Upper lobe of right lung (tissue), 1 donor: ENCODE measurements at regions not wholly inside any gene's neighbourhood (a gene's known extent, or its start where the extent isn't known, plus 50 kb on each side); places are given as distances from the start of the nearest gene placed in this dataset.

Source experiments
- ATAC-seq: fragments of 200-7000 bp; cut with Tn5 transposase; one replicate; pipeline ENCODE4 v1.9.1; 2020; ENCODE audit warnings: mild to moderate bottlenecking, moderate library complexity
- DNase-seq: peaks from one replicate; pipeline ENCODE4 v3.0.0-alpha.2; 2020
- H3K27ac ChIP-seq: fragments of 200-600 bp; one replicate; pipeline ENCODE4 v1.8.0; 2022
- H3K27me3 ChIP-seq: fragments of 200-600 bp; one replicate; pipeline ENCODE4 v1.8.0; 2022; ENCODE audit warnings: mild to moderate bottlenecking
- H3K36me3 ChIP-seq: fragments of 200-600 bp; one replicate; pipeline ENCODE4 v1.8.0; 2022
- H3K4me1 ChIP-seq: fragments of 200-600 bp; one replicate; pipeline ENCODE4 v1.8.0; 2022
- H3K4me3 ChIP-seq: fragments of 200-600 bp; one replicate; pipeline ENCODE4 v1.8.0; 2022; ENCODE audit warnings: mild to moderate bottlenecking
- H3K9me3 ChIP-seq: fragments of 200-600 bp; one replicate; pipeline ENCODE4 v1.8.0; 2022
- intact Hi-C: fragments of 100-400 bp; cut with DNase I; formaldehyde crosslinking; loops from one replicate; pipeline ENCODE4 v1.11.0; 2022
- TF ChIP-seq, protein P1 (sequence below): fragments of 200-600 bp; IDR thresholded peaks from one replicate; pipeline ENCODE4 v1.8.0; 2022; ENCODE audit warnings: antibody characterized with exemption
- donor health status: DM: no; HTN: yes; CAD: no; lungs with severe emphysema.

DNA sequence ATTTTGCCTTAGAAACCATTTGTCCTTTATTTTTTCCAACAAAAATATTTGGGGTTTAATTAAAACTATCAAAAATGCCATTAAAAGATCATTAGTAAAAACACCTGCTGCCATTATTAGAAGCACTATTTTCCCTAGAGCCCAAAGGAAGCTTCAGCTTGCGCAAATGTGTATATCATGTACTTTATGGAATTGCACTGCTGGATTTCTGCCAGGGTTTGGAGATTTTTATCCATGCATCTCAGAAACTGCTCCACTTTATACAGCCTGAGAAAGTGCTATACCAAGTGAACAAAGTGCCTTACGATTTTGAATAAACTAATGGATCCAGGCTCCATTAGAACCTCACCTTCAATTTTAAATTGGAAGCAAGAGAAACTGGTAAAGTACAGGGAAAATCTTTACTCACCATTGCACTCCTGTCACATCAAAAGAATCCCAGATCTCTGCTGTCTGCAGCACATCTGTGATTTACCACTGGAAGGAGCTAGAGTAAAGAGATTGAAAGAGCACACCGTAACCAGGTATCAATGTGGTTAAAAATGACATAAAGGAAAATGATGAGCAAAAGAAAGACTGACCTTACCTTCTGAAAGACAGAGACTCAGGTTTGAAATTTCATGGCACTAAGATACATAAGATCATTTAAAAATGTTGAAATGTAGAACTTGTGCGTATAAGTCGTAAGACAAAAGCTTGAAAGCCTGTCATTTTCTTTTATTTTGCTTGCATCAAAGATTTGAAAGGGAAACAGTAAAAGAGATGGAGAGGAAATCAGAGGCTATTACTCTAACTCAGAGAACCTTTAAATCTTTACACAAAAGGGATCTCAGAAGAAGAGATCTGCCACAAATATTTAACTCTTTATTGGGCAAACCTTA, 678.1 kb upstream of the GOT2 start:
- no peak overlapping the region for H3K4me3 ChIP-seq
- no peak overlapping the region for H3K27ac ChIP-seq
- TF ChIP-seq, protein P1, sequence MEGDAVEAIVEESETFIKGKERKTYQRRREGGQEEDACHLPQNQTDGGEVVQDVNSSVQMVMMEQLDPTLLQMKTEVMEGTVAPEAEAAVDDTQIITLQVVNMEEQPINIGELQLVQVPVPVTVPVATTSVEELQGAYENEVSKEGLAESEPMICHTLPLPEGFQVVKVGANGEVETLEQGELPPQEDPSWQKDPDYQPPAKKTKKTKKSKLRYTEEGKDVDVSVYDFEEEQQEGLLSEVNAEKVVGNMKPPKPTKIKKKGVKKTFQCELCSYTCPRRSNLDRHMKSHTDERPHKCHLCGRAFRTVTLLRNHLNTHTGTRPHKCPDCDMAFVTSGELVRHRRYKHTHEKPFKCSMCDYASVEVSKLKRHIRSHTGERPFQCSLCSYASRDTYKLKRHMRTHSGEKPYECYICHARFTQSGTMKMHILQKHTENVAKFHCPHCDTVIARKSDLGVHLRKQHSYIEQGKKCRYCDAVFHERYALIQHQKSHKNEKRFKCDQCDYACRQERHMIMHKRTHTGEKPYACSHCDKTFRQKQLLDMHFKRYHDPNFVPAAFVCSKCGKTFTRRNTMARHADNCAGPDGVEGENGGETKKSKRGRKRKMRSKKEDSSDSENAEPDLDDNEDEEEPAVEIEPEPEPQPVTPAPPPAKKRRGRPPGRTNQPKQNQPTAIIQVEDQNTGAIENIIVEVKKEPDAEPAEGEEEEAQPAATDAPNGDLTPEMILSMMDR: peak; percentile 23
- no peaks in the 10 kb centered on the region for H3K36me3 ChIP-seq
- intact Hi-C loops: no loop called here
- no peak for DNase-seq
- no peaks in the 10 kb centered on the region for H3K27me3 ChIP-seq
- no peak for ATAC-seq
- H3K9me3 ChIP-seq: no peaks in the 10 kb centered on the region
- no peaks in the 10 kb centered on the region for H3K4me1 ChIP-seq

DNA sequence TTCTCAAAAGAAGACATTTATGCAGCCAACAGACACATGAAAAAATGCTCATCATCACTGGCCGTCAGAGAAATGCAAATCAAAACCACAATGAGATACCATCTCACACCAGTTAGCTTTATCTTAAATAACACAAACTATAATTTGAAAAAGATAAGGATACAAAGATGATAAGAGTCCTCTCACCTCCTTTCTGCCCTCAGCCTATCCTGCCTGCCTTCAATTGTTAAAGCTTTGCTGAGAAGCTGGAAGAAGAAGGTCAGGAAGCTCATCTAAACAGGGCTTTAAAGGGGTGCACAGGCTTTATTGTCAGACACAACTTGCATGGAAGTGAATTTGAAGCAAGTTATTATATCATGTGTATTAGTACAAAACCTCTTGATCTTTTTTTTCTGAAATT, 676.3 kb upstream of the GOT2 start:
- no peak for ATAC-seq
- DNase-seq: no peak
- intact Hi-C loops: no loop called here
- Histone ChIP-seq H3K27ac (no peak overlapping the region), H3K9me3 (no peaks in the 10 kb centered on the region), H3K36me3 (no peaks in the 10 kb centered on the region), H3K4me1 (no peaks in the 10 kb centered on the region), H3K27me3 (no peaks in the 10 kb centered on the region), H3K4me3 (no peak overlapping the region)
- TF ChIP-seq, protein P1: no peak

DNA sequence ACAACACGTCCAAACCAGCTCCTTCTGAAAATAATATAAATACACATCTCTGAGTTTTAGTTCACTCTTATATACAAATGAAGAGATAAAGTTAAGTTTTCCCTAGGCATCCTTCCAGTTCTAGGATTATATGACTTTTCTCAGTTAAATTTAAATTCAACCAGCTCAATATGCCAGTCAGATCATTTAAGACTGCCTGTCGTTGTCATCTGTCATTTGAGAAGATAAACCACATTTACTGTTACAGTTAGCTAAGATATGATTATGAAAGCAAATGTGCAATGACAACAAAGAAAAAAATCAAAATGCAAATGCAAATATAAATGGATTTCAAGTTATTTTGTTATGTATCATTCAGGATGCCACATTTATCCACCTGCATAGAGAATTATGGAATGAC, 671.7 kb upstream of the GOT2 start:
- intact Hi-C loops: no loop called here
- no peaks in the 10 kb centered on the region for H3K27me3 ChIP-seq
- no peak overlapping the region for H3K27ac ChIP-seq
- no peak overlapping the region for H3K4me3 ChIP-seq
- H3K36me3 ChIP-seq: no peaks in the 10 kb centered on the region
- no peaks in the 10 kb centered on the region for H3K9me3 ChIP-seq
- ATAC-seq: no peak
- no peaks in the 10 kb centered on the region for H3K4me1 ChIP-seq
- no peak for DNase-seq
- TF ChIP-seq, protein P1: no peak

DNA sequence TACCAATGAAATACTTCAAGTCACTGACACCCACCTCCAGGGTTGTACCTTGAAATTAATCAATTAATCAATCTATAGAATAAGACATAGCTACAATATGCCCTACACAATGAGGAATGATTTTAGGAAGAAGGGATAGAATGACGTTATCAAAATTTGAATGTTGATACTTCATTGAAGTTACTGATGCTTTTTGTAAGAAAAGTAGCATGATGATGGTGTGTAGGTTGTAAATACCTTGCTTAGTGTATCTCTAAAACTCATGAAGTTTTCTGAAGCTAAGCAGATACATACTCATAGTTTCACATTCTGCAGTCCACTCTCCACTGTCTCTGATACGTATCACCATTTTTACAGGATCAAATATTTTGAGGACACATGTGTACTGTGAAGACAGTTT, 670.4 kb upstream of the GOT2 start:
- intact Hi-C loops: no loop called here
- Histone ChIP-seq H3K9me3 (no peaks in the 10 kb centered on the region), H3K4me3 (no peak overlapping the region), H3K27me3 (no peaks in the 10 kb centered on the region), H3K36me3 (no peaks in the 10 kb centered on the region), H3K27ac (no peak overlapping the region), H3K4me1 (no peaks in the 10 kb centered on the region)
- TF ChIP-seq, protein P1: no peak
- no peak for DNase-seq
- ATAC-seq: no peak

DNA sequence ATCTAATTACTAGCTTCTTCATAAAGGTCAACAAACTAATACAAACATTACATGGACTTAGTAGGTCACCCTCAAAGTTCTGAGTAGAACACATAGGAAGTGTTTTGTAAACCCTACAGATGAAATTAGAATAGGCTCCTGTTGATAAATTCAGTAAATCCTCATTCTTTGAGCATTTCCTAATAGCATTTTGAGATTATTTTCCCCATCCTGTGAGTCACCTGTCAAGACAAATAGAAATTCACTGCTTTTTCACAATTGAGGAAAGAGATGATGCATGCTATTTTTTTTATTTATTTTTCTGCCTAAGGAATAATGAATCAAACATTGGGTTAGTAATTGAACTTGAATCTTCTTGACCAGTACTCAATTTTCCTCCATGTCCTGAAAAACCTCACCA, 666.7 kb upstream of the GOT2 start:
- intact Hi-C loops: no loop called here
- no peak overlapping the region for H3K27ac ChIP-seq
- TF ChIP-seq, protein P1: no peak
- no peaks in the 10 kb centered on the region for H3K4me1 ChIP-seq
- no peak for ATAC-seq
- H3K9me3 ChIP-seq: no peaks in the 10 kb centered on the region
- no peaks in the 10 kb centered on the region for H3K36me3 ChIP-seq
- H3K27me3 ChIP-seq: no peaks in the 10 kb centered on the region
- H3K4me3 ChIP-seq: no peak overlapping the region
- DNase-seq: no peak
